NCI-H1105 (cell line): ENCODE measurements at regions not wholly inside any gene's neighbourhood (a gene's known extent, or its start where the extent isn't known, plus 50 kb on each side); places are given as distances from the start of the nearest gene placed in this dataset.

Experiments used
- DNase-seq: peaks from one replicate; lab custom pipeline; 2025; lab: John Stamatoyannopoulos, UW

DNA sequence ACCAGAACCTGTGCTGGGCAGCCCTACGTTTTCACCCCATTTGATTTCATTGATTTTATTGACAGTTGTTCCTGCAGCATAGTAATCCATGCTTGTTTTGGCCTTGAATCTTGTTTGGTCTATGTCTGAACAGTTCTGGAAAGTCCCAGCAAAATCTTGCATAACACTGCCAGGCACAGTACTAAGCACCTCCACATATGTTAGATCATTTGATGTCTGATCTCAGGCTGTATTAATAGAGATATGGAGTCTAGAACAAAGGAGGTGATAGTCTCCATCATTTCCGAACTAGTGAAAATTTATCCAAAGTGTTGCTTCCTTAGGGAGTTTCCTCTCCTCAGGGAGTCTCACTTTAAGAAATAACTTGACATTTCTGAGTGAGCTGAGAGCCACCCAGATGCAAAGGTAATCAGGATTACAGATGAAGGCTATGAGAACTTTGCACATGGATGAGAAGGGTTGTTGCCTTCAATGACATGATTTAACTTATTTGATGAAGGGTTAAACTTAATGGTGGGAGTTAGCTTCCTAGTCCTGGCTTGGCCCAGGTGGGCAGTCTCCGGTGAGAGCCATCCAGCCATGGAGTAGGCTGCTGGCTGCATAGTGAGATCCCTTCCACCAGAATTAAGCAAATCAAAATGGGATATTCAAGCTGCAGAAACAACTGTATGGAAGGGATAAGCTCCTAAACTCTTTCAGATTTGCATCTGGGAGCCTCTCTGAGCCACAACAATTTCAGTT, 173.8 kb upstream of the MVB12B start:
- DNase-seq: no peak

DNA sequence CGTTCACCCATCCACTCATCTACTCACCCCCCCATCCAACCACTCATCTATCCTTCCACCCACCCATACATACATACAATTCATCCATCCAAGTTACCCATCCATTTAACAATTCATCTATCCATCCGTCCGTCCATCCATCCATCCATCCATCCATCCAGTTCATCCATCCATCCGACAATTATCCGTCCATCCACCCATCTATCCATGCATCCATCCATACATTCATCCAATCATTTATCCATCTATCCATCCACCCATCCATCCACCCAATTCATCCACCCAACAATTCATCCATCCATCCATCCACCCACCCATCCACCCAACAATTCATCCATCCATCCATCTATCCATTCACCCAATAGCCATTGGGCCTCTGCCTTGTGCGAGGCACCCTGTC, 173.2 kb upstream of the MVB12B start:
- DNase-seq: no peak

DNA sequence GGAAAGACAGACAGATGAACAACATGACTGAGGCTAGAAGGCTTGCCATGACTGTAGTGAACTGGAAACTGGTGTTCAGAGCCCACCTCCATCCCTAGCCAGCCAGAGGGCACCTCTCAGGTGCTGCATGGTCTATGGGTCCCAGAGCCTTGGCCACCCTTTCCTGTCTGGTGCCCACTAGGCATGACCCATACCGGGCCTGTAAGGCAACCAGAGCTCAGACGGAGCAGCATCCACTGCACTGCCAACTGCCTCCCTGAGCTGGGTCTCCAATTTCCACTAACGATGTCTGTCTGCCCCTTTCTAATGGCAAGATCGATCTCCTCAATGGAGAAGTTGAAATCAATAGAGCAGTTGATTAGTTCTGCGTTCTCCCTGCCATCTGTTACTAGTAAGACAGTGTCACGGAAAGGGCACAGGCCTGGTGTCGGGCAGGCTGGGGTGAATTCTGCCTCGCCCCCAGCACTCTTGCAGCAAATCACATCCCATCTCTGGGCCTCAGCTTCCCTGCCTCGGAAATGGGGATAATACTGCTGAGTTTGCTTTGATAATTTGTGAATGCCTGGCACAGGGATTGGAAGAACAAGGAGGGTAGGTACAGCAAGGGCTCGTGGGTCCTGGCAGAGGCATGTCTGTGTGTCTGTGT, 172.3 kb upstream of the MVB12B start:
- DNase-seq: no peak

DNA sequence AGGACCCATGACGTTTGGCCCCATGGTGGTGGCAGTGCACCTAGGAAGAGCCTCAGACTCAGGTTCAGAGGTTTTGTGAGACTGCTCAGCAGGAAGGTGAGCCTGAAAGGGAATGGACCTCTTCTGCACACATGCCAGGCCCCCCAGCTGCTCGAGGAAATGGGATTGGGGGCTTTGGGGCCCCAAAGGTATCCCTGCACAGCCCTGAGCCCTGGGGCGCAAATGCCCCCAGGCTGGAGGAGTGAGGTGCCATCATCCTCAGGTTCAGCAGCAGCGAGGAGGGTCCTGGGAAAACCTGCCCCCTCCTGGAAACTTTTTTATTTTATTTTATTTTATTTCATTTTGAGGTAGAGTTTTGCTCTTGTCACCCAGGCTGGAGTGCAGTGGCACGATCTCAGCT, 171.8 kb upstream of the MVB12B start:
- no peak for DNase-seq

DNA sequence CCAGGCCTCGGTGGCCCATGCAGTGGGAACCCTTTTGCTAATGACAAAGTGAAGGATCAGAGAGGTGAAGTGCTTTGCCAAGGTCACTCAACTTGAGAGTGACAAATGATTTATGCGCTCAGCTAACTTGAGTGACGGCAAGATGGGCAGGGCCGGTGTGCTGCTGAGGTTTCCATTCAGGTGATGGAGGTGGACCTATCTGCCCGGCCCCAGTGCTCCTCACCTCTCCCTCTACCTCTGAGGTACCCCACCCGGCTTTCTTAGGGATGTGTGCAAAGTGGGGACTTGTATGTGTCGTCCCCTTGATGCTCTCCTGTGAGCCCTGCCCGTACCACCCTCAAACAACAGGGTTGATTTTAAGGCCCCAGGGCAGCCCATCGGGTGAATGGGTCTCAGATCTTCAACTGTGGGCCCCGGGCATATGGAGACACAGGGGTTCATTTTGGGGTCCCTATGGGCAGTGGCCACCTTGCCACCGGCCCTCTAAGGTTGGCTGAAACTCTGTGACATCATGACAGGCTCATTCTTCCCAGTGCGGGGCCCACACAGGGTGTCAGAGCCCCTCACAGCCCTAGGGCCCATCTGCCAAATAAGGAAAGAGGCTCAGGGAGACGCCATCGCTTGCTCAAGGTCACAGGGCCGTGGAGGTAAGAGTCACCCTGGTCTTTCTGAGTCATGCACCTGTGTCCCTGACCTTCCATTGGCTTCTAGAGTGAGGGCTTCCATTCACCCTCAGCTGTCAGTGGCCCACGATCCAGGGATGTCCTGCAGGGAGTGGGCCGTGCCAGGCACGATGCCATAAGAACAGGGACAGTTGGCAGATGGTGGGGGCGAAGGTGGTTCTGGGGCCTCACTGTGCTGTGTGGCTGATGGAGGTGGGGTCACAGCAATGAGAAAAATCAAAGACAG, 170.6 kb upstream of the MVB12B start:
- DNase-seq: no peak

DNA sequence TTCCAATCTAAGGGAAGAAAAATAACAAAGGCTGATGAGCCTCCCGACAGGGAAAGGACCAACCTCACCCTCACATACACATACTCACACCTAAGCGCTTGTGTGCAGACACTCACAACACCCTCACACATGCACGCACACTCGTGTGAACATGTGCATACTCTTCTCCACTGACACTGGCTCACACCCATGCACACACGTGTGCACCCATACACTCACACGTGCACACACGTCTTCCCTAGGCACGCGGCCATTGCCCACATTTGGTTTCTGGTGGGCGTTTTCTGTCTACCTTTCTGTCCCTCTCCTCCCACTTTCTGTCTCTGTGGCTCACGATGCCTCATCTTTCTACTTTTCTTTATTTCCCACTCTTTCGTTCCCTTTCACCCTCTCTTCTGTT, 169.7 kb upstream of the MVB12B start:
- DNase-seq: no peak

DNA sequence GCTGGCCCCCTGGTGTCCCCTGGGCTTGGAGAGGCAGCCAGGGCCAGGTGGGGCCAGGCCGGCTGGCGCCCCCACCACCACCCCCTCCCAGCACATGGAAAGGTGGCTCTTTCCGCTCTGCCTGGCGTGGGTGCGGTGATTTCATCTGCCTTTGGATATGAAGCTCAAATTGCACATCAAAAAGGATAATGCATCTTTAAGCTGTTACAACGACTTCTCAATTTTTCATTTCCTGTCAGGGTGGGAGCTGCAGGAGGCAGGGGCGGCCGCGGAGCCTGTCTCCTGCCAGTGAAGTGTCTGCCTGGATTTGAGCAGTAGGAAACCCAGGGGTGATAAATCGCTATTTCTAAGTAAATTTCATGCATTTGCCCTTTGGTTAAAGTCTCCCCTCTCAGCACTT, 169.2 kb upstream of the MVB12B start:
- no peak for DNase-seq

DNA sequence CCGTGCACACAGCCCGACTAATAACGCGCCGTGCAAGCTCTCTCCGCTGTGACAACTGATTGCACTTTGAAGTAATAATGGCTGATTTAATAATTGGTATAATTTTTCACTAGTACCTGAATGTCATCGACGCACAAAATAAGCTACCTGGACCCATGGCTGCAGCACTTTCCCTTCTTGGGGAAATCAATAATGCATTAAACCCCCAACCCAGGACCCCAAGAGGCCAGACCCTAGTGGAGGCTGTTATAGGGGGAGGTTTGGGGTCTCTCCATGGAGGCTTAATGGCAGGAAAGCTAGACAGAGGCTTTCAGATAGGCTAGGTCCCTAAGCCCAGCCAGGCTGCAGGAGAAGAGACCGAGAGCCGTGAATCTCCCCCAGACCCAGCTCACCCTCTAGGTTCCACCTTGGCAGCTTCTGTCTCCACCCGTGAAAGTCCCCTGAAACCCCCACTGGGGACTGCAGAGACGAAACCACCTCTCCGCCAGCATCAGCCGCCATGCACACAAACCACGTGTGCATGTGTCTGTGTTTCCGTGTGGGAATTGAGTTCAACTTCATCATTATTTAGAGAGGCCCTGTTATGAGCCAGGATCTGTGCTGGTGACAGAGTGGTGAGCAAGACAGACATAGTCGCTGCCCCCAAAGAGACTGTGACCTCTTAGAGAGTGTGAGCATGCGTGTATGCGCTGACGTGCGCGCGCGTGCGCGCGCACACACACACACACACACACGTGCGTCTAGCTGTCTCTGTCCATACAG, 168.6 kb upstream of the MVB12B start:
- no peak for DNase-seq

DNA sequence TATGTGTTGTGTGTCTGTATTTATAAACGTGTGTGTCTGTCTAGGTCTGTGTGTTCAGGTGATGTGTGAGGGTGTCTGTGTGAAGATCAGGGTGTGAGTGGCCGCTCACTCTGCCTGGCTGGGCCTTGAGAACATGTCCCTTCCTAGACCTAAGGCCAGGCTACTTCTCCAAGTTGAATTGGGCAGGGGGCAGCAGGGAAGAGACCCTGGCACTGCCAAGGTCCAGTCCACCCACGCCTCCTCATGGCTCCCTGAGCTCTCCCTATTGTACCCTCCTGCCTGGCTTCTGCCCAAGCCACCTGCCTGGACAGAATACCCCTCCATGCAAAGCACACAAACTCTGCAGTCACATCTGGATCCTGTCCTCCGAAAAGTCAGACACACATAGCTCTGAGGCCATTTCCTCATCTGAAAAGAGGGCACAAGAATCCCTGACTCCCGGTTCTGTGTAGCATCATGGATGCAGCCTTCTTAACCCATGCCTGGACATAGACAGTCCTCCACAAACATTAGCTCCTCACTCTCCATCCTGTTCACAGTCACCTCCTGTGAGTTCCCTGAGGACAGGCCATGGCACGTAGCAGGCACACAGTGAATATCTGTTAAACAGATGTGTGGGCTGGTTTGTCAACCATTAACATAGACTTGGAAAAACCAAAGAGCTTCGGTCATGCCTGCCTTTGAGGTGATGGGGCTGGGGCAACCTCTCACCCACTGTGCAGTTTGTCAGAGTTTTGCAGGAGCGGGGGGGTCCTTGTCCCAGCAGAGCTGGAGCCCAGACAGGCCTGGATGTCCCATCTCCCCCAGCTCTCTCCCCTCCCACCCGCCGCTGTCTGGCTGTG, 167.8 kb upstream of the MVB12B start:
- DNase-seq: no peak

DNA sequence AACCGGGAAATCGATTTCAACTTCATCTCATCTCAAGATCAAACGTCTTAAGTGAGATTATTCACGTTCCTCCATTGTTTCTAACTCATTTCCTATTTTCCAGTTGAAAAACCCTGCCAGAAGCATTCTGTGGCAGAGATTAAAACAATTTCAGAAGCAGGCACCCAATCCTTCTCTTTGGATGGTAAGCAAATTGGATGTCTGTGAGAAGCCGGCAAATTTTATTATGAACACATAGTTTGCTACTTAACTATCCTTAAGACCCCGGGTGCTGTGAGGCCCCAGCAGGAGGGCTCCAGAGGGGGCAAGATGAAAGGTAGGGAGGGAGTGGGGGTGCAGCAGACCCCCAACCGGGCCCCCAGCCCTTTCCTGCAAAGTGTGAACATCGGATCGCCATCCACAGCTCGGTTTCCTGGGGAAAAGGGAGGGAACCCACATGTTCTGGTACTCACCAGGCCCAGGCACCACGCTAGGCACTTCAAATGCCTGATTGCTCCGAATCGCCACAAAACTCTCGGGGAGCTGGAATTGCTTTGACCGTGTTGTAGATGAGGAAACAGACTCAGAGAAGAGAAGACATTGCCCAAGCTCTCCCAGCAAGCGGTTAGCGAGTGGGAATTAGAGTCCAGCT, 167.1 kb upstream of the MVB12B start:
- DNase-seq: no peak

DNA sequence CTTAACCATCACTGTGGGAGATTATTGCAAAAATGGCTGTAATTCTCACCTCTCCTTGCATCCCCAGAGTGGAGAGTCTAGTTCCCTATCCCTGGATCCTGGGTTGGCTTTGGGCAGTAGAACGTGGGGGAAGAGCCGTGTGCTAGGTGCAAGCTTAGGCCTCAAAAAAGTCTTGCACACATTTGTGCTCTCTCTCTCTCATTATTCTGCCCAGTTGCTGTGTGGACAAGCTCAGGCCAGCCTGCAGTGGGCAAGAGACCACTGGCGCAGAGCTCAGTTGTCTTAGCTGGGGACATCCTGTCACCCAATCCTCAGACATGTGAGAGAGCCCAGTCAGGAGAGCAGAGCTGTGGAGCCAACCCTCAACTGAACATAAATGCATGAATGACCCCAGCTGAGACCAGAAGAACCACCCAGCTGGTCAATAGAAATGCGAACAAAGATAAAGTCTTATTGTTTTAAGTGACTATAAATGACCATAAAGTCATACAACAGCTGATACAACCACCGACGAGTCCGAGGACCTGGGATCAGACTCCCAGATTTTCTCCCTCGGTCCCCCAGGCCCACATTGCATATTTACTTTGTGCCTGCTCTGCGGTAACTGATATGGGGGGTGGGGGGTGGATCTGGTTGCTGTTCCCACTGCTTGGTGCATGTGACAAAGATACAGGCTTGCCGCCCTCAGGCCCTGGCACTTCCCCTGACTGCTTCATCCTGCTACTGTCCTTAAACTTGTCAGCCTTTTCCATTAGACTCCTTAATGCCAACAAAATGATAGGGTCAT, 166.4 kb upstream of the MVB12B start:
- DNase-seq: no peak

DNA sequence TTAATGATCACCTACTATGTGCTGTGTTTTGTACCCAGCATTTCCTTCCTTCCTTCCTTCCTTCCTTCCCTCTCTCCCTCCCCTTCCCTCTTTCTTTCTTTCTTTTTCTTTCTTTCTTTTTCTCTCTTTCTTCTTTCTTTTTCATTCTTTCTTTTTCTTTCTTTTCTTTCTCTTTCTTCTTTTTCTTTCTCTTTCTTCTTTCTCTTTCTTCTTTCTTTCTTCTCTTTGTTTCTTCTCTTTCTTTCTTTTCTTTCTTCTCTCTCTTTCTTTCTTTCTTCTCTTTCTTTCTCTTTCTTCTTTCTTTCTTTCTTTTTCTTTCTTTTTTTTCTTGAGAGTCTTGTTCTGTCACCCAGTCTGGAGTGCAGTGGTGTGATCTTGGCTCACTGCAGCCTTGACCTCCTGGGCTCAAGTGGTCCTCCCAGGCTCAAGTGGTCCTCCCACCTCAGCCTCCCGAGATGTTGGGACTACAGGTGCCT, 165.7 kb upstream of the MVB12B start:
- no peak for DNase-seq

DNA sequence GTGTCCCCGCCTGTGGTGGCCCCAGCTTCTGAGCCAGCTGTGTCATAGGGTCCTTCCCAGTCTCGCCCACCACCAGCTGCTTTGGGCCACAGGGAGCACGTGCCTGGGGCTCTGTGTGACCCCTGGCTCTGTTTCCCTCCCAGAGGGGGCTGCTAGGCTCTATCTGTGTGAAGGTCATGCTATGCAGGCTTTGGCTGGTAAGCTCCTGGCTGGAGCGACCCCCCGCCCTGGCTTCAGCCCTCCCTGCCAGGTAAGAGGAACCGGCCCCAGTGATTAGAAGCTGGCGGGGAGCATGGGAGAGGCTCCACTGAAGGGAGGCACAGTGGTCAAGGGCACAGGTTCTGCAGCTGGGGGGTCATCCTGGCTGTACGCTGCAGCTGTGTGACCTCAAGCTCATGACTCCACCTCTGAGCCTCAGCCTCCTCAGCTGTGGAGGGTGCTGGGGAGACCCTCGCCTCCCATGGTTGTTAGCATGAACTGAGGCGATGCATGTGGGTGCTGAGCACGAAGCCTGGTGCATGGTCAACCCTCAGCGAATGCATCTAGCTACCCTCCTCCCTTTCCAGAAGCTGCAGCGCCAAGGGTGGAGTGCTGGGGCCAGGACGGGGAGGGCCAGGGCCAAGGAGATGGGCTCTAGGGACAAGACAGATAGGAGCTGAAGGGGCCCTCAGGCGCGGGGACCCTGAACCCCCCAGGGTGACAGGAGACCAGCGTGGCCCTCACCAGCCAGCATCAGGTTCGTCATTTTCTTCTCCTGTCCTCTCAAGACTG, 163.8 kb upstream of the MVB12B start:
- DNase-seq: no peak

DNA sequence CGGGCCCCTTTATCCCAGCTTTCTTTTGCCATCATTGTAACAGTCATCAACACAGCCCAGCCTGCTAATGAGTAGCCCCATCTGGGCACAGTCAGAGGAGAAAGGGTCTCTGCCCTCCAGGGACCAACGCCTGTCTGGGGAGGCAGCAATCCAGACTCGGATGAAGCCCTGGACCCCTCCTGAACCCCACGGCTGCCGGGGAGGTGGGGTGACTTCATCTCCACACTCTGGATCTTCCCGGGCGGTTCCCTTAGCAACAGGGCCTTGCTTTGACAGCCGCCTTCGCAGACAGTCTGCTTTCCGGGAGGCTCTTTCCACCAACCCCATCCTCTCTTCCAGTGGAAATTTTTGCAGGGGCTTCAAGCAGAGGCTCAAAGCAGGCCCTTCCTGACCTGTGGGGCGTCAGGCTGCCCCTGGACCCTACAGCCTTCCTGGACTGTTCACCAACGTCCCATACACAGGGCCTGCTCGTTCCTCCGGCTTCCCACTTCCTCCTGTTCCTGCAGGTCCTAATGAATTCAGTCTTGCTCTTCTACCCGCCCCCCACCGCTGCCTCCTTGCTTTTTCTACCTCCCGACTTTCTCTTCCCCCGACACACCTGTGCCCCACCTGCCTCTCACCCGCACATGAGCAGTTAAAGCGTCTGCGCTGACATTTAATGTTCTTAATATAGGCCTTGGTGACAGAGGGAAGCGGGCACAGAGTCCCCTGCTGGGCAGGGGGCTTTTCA, 161.7 kb upstream of the MVB12B start:
- DNase-seq: no peak

DNA sequence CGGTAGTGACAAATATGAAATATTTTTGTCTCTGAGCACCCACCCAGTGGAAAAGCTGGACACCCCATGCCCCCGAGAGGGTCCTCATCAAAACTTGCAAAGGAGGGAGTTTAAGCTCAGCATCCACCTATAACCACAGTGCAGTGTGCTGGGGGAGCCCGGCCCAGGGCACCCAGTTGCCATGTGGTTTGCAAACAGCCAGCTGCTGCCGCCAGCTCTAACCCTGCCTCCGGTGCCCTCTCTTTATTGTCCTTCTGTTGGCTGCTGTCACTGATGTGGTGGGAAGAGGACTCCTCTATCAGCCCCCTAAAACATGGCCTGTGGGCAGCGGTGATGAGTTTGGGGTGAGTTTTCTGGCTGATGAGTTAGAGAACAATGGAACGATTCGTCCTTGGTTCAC, 160.9 kb upstream of the MVB12B start:
- DNase-seq: no peak

DNA sequence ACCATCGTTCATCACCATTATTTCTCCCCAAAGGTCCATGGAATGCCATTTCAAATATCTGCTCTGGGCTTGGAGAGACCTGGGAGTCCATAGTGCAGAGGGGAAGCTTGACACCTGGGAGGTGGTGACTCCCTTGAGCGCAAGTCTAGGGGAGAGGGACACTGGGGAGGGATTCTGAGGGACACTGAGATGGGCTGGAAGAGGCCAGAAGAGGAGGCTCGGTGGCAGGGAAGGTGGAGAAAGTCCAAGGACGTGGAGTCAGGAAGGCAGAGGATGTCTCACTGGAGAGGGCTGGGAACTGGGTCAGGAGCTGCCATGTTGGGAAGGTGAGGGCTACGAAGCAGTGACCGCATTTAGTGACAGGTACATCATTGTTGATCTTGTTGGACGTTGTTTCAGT, 160.3 kb upstream of the MVB12B start:
- no peak for DNase-seq

DNA sequence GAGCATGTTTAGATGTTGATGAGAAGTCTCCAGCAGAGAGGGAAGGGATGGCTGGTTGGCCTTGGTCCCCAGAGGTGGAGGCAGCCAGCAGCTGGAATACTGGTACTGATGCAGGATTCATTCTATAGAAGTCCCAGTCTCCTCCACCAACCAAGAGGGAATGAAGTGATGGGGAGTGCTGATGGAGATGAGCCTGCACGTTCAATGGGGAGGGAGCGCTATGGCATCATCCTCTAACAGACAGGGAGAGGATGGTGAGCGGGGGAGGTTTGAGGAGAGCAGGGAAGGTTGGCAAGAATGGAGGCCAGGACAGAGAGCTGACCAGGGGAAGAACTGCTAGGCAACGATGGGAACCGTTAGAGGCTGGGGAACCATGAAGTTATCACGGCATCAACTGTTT, 159.8 kb upstream of the MVB12B start:
- DNase-seq: no peak

DNA sequence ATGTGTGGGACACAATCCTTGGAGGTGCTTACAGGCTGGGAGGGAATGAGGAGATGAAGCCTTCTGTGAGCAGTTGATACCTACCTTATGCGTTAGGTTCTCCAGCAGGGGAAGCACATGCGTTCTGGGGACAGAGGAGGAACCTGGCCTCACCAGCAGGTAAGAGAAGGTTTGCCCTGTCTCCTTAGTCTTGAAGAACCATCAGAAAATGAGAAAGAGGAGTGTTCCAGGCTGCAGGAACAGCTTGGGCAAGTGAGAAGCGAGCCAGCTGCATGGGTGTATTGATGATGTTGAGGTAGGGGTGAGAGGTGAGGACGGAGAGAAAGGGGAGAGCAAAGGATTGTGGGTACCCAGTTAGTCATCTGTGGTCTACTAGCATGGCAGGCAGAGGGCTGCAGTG, 156.9 kb upstream of the MVB12B start:
- no peak for DNase-seq
